IMR-90 (cell line): ENCODE measurements at regions not wholly inside any gene's neighbourhood (a gene's known extent, or its start where the extent isn't known, plus 50 kb on each side); places are given as distances from the start of the nearest gene placed in this dataset.

ENCODE experiments used
- CHD1 ChIP-seq: IDR thresholded peaks from 2 replicates; pipeline ENCODE4 v1.6.1; 2012; ENCODE audit warnings: low read depth, low read length, improper control_type of control experiment
- CTCF ChIP-seq: conservative IDR thresholded peaks from 2 replicates; pipeline ENCODE4 v1.5.1; 2012; ENCODE audit warnings: mild to moderate bottlenecking, low read depth, low read length, improper control_type of control experiment
- MAZ ChIP-seq: IDR thresholded peaks from 2 replicates; pipeline ENCODE4 v1.6.1; 2012; ENCODE audit warnings: low read depth, mild to moderate bottlenecking, low read length, improper control_type of control experiment, moderate library complexity, borderline replicate concordance
- RCOR1 ChIP-seq: IDR thresholded peaks from 2 replicates; pipeline ENCODE4 v1.6.1; 2012; ENCODE audit warnings: mild to moderate bottlenecking, low read length, improper control_type of control experiment; ENCODE audit not compliant: insufficient replicate concordance
- RFX5 ChIP-seq: IDR thresholded peaks from 2 replicates; pipeline ENCODE4 v1.8.0; 2012; ENCODE audit warnings: low read depth, mild to moderate bottlenecking, low read length, moderate library complexity

GRCh38 chr12:31778687-31779086, 49.9 kb upstream of the AMN1 start:
- TF ChIP-seq RFX5: no peak
- TF ChIP-seq RCOR1: no peak
- TF ChIP-seq MAZ: no peak
- no peak for TF ChIP-seq CTCF
- TF ChIP-seq CHD1: no peak
